ENCODE measurements at regions not wholly inside any gene's neighbourhood (a gene's known extent, or its start where the extent isn't known, plus 50 kb on each side); places are given as distances from the start of the nearest gene placed in this dataset.
"Not testable (repeated sequence)": the region's sequence is repeated elsewhere in the genome, so short reads cannot be mapped to it uniquely, and the experiment has no call there.

GRCh38 chr5:134471858-134472449 lies 53.5 kb upstream of the JADE2 start:
- DNase-seq: not testable (repeated sequence)

DNA sequence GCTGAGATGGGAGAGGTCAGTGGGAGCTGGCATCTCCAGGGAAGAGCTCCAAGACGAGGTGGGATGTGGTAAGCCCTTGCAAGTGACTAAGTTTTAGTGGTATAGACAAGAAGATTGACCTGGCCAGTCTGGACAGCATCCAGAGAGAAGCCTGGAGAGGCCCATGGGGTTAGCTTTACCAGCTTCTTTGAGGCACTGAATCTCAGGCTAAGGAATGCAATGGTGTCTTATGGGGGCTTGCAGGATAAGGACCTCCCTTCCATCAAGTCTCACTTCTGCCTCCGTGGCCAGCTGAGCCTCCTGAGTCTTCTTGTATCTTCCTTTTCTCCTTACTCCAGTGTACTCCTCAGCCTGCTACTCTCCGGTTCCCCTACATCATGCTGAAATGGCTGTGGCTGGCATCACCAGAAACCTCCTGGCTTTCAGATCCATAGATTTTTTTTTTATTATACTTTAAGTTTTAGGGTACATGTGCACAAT lies 56.5 kb upstream of the JADE2 start:
- DNase-seq: no peak

GRCh38 chr5:134467231-134467630 lies 55.5 kb upstream of the CDKN2AIPNL start:
- DNase-seq: no peak

DNA sequence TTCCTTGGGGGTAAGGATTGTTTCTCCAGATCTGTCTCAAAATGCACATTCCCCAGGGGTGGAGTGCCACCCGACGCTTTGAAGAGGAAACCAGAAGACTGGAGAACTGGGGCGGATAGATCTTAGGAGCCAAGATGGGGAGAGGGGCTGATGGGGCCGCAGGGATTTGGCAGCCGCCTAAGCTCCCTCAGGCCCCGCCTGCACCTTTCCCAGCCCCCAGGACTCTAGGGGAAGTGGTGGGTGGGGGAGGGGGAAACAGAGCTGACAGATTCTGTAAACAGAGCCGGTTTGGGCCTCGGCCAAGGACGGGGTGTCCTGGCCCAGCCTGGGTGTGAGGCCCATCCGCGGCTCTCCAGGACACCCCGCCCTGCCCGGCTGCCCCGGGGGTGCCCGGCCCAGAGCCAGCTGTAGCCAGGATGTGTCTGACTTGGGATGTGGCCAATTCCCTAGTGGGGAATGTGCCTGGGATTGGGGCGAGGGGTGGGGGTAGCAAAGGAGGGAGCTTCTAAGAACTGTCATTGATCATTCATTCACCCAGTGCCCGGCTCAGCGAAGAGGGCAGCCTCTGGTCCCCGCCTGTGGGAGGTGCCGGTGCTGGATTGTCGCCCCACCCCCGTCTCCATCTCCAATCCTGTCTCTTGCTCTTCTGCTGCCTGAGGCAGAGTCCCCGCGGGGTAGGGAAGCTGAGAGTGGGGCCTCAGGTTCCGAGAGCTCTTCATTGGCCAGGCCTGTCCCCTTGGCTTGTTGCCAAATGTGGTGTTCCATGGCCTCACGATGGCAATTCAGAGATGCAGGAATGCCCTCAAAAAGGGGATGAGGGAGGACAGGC lies 54.8 kb upstream of the CDKN2AIPNL start:
- DNase-seq: peak in 2 of 4 experiments; percentile 18 to 34

- peak in 2 of 4 experiments; percentile 14 to 15 for DNase-seq
These were observed 54.1 kb upstream of the CDKN2AIPNL start for GRCh38 chr5:134465816-134466240.

GRCh38 chr5:134464988-134465815 lies 53.5 kb upstream of the CDKN2AIPNL start:
- no peak for DNase-seq

DNA sequence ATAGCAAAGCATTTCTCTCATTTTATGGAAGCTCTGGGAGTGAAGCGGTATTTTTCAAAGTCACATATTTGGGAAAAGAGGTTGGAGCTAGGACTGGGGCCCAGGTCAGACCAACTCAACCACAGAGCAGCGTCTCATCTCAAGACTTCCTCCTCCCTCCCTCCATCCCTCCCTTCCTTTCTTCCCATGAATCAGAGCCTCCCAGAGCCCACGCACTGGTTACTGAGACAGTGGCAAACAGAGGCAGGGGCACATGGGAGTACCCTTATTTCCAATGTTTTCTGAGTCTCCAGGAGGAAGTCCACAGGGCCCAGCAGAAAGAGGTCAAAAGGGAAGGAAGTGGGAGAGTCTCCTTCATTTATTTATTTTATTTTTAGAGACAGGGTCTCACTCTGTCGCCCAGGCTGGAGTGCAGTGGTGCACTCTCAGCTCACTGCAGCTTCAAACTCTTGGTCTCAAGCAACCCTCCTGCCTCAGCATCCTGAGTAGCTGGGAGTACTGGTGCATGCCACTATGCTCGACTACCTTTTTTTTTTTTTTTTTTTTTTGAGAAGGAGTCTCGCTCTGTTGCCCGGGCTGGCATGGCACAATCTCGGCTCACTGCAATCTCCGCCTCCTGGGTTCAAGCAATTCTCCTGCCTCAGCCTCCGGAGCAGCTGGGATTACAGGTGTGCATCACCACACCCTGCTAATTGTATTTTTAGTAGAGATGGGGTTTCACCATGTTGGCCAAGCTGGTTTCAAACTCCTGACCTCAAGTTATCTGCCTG lies 52.5 kb upstream of the CDKN2AIPNL start:
- DNase-seq: no peak

DNA sequence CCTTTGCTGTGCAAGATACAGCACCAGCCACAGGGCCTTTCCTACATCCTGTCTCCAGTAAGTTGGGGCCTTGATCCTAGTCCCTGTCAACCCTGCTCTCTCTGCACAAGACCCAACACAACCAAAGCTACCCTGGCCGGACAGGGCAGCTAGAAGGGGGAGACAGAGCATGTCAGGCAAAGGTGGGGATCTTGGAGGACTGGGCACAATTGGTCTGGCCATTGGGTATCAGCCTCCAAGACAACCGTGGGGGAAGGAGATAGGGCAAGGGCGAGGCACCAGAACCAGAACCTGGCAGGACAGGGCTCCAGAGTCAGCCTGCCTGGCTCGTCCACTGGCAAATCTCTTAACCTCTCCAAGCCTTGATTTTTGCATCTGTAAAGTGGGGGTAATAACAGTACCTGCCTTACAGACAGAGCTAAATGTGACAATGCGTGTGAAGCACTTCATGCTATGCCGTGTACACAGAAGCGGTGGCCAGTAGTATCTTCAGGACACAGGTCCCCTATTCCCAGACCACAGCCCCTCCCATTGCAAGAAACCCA lies 51.6 kb upstream of the CDKN2AIPNL start:
- DNase-seq: no peak

DNA sequence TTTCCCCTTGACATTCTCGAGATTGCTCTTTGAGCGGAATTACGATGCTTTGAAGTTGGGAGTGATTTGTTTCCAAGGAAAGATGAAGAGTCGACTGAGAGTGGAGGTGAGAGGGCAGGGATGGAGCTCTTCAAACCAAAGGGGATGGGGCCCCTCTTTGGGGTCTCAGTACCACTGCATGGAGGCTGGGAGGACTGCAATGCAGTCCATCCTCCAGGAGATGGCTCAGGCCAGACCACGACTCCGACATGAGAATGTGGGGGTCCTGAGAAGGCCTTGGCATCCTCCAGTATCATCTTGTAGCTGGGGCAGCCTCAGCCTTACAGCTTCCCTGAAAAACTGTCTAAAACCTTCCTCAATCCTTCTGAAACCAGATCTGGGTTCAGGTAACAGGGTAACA lies 51.1 kb upstream of the CDKN2AIPNL start:
- DNase-seq: no peak

DNA sequence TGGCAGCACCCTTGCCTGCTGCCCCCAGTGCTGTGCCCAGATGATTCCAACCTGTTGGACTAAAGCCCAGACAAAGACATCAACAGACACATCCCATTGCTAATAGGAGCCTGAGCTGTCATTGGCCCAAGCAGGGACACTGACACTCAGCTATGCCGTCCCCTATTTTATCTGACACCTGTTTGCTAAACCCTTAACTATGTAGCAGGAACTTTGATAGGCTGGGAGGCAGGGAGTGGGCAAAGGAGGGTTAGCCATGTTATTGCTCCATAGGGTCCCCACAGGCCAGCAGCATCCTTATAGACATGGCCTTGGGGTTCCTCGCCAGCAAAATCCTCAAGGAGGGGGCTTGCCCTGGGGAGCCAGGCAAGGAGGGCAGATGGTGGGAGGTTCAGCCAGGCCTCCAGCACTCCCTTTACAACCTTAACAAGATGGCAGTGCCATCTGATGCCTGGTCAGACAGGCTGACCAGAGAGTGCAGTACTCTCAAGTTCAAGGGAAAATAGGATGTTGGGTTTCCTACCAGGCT lies 50.4 kb upstream of the CDKN2AIPNL start:
- DNase-seq: no peak
